Lung (tissue), 11 donors: ENCODE measurements at regions not wholly inside any gene's neighbourhood (a gene's known extent, or its start where the extent isn't known, plus 50 kb on each side); places are given as distances from the start of the nearest gene placed in this dataset.

Source experiments
- ATAC-seq: fragments of 200-7000 bp; cut with Tn5 transposase; one replicate; pipeline ENCODE4 v1.9.1; 2020; ENCODE audit warnings: moderate number of reproducible peaks; ENCODE audit not compliant: insufficient read depth, low FRiP score
- DNase-seq, 3 donors: peaks; one replicate each; pipeline ENCODE4 v3.0.0-alpha.2; 2013 to 2017
- H3K27ac ChIP-seq, 2 donors: one replicate each; pipeline ENCODE4 v1.5.1; 2013; ENCODE audit warnings: mild to moderate bottlenecking in 2 of 2, moderate library complexity in 2 of 2, control low read depth in 1 of 2, inconsistent platforms in 1 of 2, low read depth in 1 of 2, low read length in 1 of 2
- H3K27me3 ChIP-seq, 3 donors: one replicate each; pipeline ENCODE4 v1.5.1; 2013; ENCODE audit warnings: low read length in 2 of 3; ENCODE audit not compliant: control insufficient read depth in 3 of 3, insufficient read depth in 3 of 3
- H3K36me3 ChIP-seq, 4 donors: one replicate each; pipeline ENCODE4 v1.5.1; 2013; ENCODE audit warnings: low read length in 4 of 4, mild to moderate bottlenecking in 1 of 4, moderate library complexity in 1 of 4; ENCODE audit not compliant: control insufficient read depth in 4 of 4, insufficient read depth in 4 of 4
- H3K4me1 ChIP-seq, 5 donors: one replicate each; pipeline ENCODE4 v1.5.1; 2013; ENCODE audit warnings: low read length in 5 of 5, mild to moderate bottlenecking in 2 of 5, moderate library complexity in 1 of 5; ENCODE audit not compliant: control insufficient read depth in 5 of 5, insufficient read depth in 5 of 5
- H3K4me3 ChIP-seq: one replicate; pipeline ENCODE4 v1.5.1; 2013; ENCODE audit warnings: mild to moderate bottlenecking, control low read depth, moderate library complexity
- H3K9ac ChIP-seq, 2 donors: one replicate each; pipeline ENCODE4 v1.5.1; 2013; ENCODE audit warnings: low read length in 2 of 2, control low read depth in 1 of 2; ENCODE audit not compliant: insufficient read depth in 1 of 2
- H3K9me3 ChIP-seq, 4 donors: one replicate each; pipeline ENCODE4 v1.5.1; 2013; ENCODE audit warnings: low read length in 3 of 4, mild to moderate bottlenecking in 1 of 4, moderate library complexity in 1 of 4; ENCODE audit not compliant: control insufficient read depth in 4 of 4, insufficient read depth in 3 of 4
- CTCF ChIP-seq: IDR thresholded peaks from 2 replicates; pipeline ENCODE4 v1.5.1; 2012; ENCODE audit warnings: mild to moderate bottlenecking; ENCODE audit errors: control extremely low read depth, extremely low read depth
- WGBS, 2 donors: extraction: QIAGEN DNeasy Blood & Tissue Kit; methylation state at CpG; one replicate each; pipeline ENCODE4 v1.1.7; 2013; 5-methylcytosine and 5-hydroxymethylcytosine counted together
- donor health status: control.
- donor health status: control.
- donor health status: Bipolar disorder and iron deficiency.
- donor health status: healthy.
- donor health status: DM: yes; HTN: yes; CAD: no.

- DNase-seq (no peak), ATAC-seq (no peak)
- Histone ChIP-seq H3K27me3 (no peaks in the 10 kb centered on the region), H3K4me1 (no peaks in the 10 kb centered on the region), H3K9ac (no peak overlapping the region), H3K4me3 (no peak overlapping the region), H3K9me3 (peaks cover 0 to 6% (median 1%) of the 10 kb centered on the region in 4 donors), H3K36me3 (no peaks in the 10 kb centered on the region), H3K27ac (no peak overlapping the region)
- no peak for TF ChIP-seq CTCF
- 88 to 95% methylated on average over 5 of the region's 5 CpGs for WGBS, 2 donors
Measured at GRCh38 chr14:30786701-30787100, 87.7 kb upstream of the COCH start.

DNA sequence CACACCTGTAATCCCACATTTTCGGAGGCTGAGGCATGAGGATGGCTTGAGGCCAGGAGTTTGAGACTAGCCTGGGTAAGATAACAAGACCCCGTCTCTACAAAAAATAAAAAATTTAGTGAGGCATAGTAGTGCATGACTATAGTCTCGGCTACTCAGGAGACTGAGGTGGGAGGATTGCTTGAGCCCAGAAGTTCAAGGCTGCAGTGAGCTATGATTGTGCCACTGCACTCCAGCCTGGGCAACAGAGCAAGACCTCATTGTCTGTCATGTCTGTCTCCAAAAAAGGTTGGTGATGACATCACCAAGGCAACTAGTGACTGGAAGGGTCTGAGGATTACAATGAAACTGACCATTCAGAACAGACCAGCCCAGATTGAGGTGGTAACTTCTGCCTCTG lies 83.5 kb upstream of the COCH start:
- whole genome bisulfite sequencing, 2 donors = 89 to 93% methylated on average over 3 of the region's 3 CpGs
- Histone ChIP-seq H3K9ac (no peak overlapping the region), H3K27me3 (no peaks in the 10 kb centered on the region), H3K4me1 (no peaks in the 10 kb centered on the region), H3K36me3 (no peaks in the 10 kb centered on the region), H3K27ac (no peak overlapping the region), H3K9me3 (peaks cover 0 to 6% (median 1%) of the 10 kb centered on the region in 4 donors), H3K4me3 (no peak overlapping the region)
- ATAC-seq = no peak
- no peak for DNase-seq
- no peak for TF ChIP-seq CTCF

DNA sequence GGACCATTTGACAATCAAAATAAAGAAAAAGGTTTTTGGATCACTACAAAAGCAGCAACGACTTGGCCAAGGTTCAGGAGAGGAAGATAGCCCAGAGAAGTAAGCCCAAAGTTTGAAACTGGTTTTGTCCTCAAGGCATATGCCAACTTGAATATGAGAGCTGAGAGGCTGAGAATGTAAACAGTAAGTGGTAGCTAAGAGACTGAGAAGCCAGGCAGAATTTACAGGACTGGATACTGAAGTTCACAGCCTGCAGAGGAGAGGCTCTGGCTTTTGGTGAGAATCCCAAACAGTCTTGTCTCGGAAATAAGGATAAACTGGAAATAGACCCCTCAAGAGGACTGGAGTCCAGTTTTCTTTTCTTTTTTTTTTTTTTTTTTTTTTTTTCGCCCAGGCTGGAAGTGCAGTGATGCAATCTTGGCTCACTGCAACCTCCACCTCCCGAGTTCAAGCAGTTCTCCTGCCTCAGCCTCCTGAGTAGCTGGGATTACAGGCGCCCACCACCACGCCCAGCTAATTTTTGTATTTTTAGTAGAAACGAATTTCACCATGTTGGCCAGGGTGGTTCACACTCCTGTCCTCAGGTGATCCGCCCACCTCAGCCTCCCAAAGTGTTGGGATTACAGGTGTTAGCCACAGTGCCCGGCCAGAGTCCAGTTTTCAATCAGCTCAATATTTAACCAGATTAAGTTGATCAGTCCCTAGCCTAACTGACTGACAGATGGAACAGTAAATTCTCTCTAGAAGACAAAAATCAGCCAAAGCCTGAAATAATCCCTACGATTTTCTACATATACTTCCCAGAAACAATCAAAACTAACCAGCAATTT lies 82.6 kb upstream of the COCH start:
- Histone ChIP-seq H3K27ac (no peak overlapping the region), H3K4me1 (no peaks in the 10 kb centered on the region), H3K36me3 (no peaks in the 10 kb centered on the region), H3K9ac (no peak overlapping the region), H3K9me3 (peaks cover 0 to 6% (median 1%) of the 10 kb centered on the region in 4 donors), H3K27me3 (no peaks in the 10 kb centered on the region), H3K4me3 (no peak overlapping the region)
- DNase-seq (no peak), ATAC-seq (no peak)
- TF ChIP-seq CTCF = no peak
- 76 to 83% methylated on average over 10 of the region's 10 CpGs for WGBS, 2 donors
